SK-N-MC (cell line): ENCODE measurements at regions not wholly inside any gene's neighbourhood (a gene's known extent, or its start where the extent isn't known, plus 50 kb on each side); places are given as distances from the start of the nearest gene placed in this dataset.

Source experiments
- DNase-seq: peaks from one replicate; pipeline ENCODE4 v3.0.0-alpha.2; 2011; ENCODE audit warnings: low read depth, low spot score
- H3K27ac ChIP-seq: fragments of 200-600 bp; sonication (generic); 2 replicates; pipeline ENCODE4 v1.5.1; 2016; ENCODE audit warnings: mixed run types
- H3K36me3 ChIP-seq: fragments of 200-600 bp; sonication (generic); 2 replicates; pipeline ENCODE4 v1.6.1; 2017; ENCODE audit warnings: antibody characterized with exemption, low read length, mixed read lengths; ENCODE audit not compliant: insufficient read depth
- H3K4me3 ChIP-seq: fragments of 200-600 bp; sonication (generic); 2 replicates; pipeline ENCODE4 v1.5.1; 2016
- H3K9ac ChIP-seq: fragments of 200-600 bp; sonication (generic); 2 replicates; pipeline ENCODE4 v1.8.0; 2017; ENCODE audit warnings: mixed run types, mixed read lengths; ENCODE audit not compliant: insufficient read length
- H3K9me3 ChIP-seq: fragments of 200-600 bp; sonication (generic); 2 replicates; pipeline ENCODE4 v1.6.1; 2017; ENCODE audit warnings: low read depth, mild to moderate bottlenecking, antibody characterized with exemption, low read length, moderate library complexity, mixed read lengths
- EZH2 ChIP-seq: fragments of 200-600 bp; sonication (generic); IDR thresholded peaks from one replicate; pipeline ENCODE4 v1.6.1; 2017; ENCODE audit warnings: antibody characterized with exemption
- FOXP2 ChIP-seq: optimal IDR thresholded peaks from 2 replicates; pipeline ENCODE3; 2011; ENCODE audit warnings: mild to moderate bottlenecking, moderate library complexity; ENCODE audit not compliant: insufficient read depth; ENCODE audit errors: extremely low read length, control extremely low read depth
- POLR2AphosphoS5 ChIP-seq: IDR thresholded peaks from 2 replicates; pipeline ENCODE4 v1.6.1; 2012; ENCODE audit warnings: mild to moderate bottlenecking, low read depth, low read length, borderline replicate concordance

GRCh38 chr5:60346393-60346792, 353.6 kb downstream of the DEPDC1B start:
- TF ChIP-seq FOXP2, result no peak
- no peak for TF ChIP-seq EZH2
- no peak for TF ChIP-seq POLR2AphosphoS5
- H3K36me3 ChIP-seq, result no peaks in the 10 kb centered on the region
- H3K9me3 ChIP-seq, result no peaks in the 10 kb centered on the region
- no peak for DNase-seq
- no peak overlapping the region for H3K9ac ChIP-seq
- no peak overlapping the region for H3K27ac ChIP-seq
- no peak overlapping the region for H3K4me3 ChIP-seq

- H3K9me3 ChIP-seq, result no peaks in the 10 kb centered on the region
- no peak overlapping the region for H3K9ac ChIP-seq
- H3K36me3 ChIP-seq, result no peaks in the 10 kb centered on the region
- H3K27ac ChIP-seq, result no peak overlapping the region
- no peak for DNase-seq
- no peak overlapping the region for H3K4me3 ChIP-seq
- TF ChIP-seq POLR2AphosphoS5 (no peak), EZH2 (no peak), FOXP2 (no peak)
These were observed 356.9 kb downstream of the DEPDC1B start for GRCh38 chr5:60343102-60343501.

- TF ChIP-seq EZH2 (no peak), POLR2AphosphoS5 (no peak), FOXP2 (no peak)
- no peak for DNase-seq
- Histone ChIP-seq H3K27ac (no peak overlapping the region), H3K9ac (no peak overlapping the region), H3K9me3 (no peaks in the 10 kb centered on the region), H3K4me3 (no peak overlapping the region), H3K36me3 (no peaks in the 10 kb centered on the region)
These were observed 358.9 kb downstream of the DEPDC1B start for GRCh38 chr5:60340965-60341471.

GRCh38 chr5:60340326-60340725, 359.6 kb downstream of the DEPDC1B start:
- TF ChIP-seq EZH2 (no peak), FOXP2 (no peak), POLR2AphosphoS5 (no peak)
- DNase-seq, result no peak
- no peak overlapping the region for H3K9ac ChIP-seq
- no peak overlapping the region for H3K4me3 ChIP-seq
- no peak overlapping the region for H3K27ac ChIP-seq
- H3K36me3 ChIP-seq, result no peaks in the 10 kb centered on the region
- H3K9me3 ChIP-seq, result no peaks in the 10 kb centered on the region

- no peak overlapping the region for H3K27ac ChIP-seq
- no peaks in the 10 kb centered on the region for H3K9me3 ChIP-seq
- no peaks in the 10 kb centered on the region for H3K36me3 ChIP-seq
- H3K4me3 ChIP-seq, result no peak overlapping the region
- DNase-seq, result no peak
- H3K9ac ChIP-seq, result no peak overlapping the region
- TF ChIP-seq FOXP2, result no peak
- TF ChIP-seq POLR2AphosphoS5, result no peak
- no peak for TF ChIP-seq EZH2
These were observed 360.2 kb downstream of the DEPDC1B start for GRCh38 chr5:60339691-60340201.

GRCh38 chr5:60338846-60339245, 361.1 kb downstream of the DEPDC1B start:
- no peak for DNase-seq
- H3K4me3 ChIP-seq, result no peak overlapping the region
- H3K27ac ChIP-seq, result no peak overlapping the region
- no peaks in the 10 kb centered on the region for H3K36me3 ChIP-seq
- no peak for TF ChIP-seq FOXP2
- TF ChIP-seq POLR2AphosphoS5, result no peak
- TF ChIP-seq EZH2, result no peak
- H3K9ac ChIP-seq, result no peak overlapping the region
- H3K9me3 ChIP-seq, result no peaks in the 10 kb centered on the region

GRCh38 chr5:60336491-60336890, 363.5 kb downstream of the DEPDC1B start:
- TF ChIP-seq EZH2, result no peak
- TF ChIP-seq FOXP2, result no peak
- no peak for TF ChIP-seq POLR2AphosphoS5
- Histone ChIP-seq H3K9ac (no peak overlapping the region), H3K4me3 (no peak overlapping the region), H3K9me3 (no peaks in the 10 kb centered on the region), H3K27ac (no peak overlapping the region), H3K36me3 (no peaks in the 10 kb centered on the region)
- no peak for DNase-seq

- Histone ChIP-seq H3K36me3 (no peaks in the 10 kb centered on the region), H3K27ac (no peak overlapping the region), H3K9ac (no peak overlapping the region), H3K9me3 (no peaks in the 10 kb centered on the region), H3K4me3 (no peak overlapping the region)
- no peak for DNase-seq
- no peak for TF ChIP-seq POLR2AphosphoS5
- no peak for TF ChIP-seq EZH2
- no peak for TF ChIP-seq FOXP2
These were observed 364.1 kb downstream of the DEPDC1B start for GRCh38 chr5:60335913-60336312.

- H3K36me3 ChIP-seq, result no peaks in the 10 kb centered on the region
- no peaks in the 10 kb centered on the region for H3K9me3 ChIP-seq
- H3K4me3 ChIP-seq, result no peak overlapping the region
- no peak for DNase-seq
- no peak for TF ChIP-seq POLR2AphosphoS5
- TF ChIP-seq FOXP2, result no peak
- no peak for TF ChIP-seq EZH2
- no peak overlapping the region for H3K9ac ChIP-seq
- H3K27ac ChIP-seq, result no peak overlapping the region
These were observed 365.7 kb downstream of the DEPDC1B start for GRCh38 chr5:60334281-60334713.
